Gastroesophageal sphincter (tissue), 4 donors: ENCODE measurements at regions not wholly inside any gene's neighbourhood (a gene's known extent, or its start where the extent isn't known, plus 50 kb on each side); places are given as distances from the start of the nearest gene placed in this dataset.

Experiments used
- ATAC-seq: fragments of 150-250 bp; one replicate; pipeline ENCODE4 v1.9.1; 2016; ENCODE audit warnings: mild to moderate bottlenecking, moderate library complexity
- H3K27ac ChIP-seq, 4 donors: fragments of 200-600 bp; sonication (generic) in 3 of 4; 1 replicate in 3 of 4; 2 replicates in 1 of 4; pipeline ENCODE4 v1.5.1; 2016 to 2019
- H3K27me3 ChIP-seq: fragments of 200-600 bp; sonication (generic); one replicate; pipeline ENCODE4 v1.5.1; 2019
- H3K36me3 ChIP-seq, 2 donors: fragments of 200-600 bp; sonication (generic); one replicate each; pipeline ENCODE4 v1.5.1; 2019; ENCODE audit warnings: control low read depth in 1 of 2
- H3K4me1 ChIP-seq, 3 donors: fragments of 200-600 bp; sonication (generic); 1 replicate in 2 of 3; 2 replicates in 1 of 3; pipeline ENCODE4 v1.5.1; 2016 to 2019; ENCODE audit warnings: control low read depth in 2 of 3
- H3K4me3 ChIP-seq, 2 donors: fragments of 200-600 bp; sonication (generic); one replicate each; pipeline ENCODE4 v1.5.1; 2019; ENCODE audit warnings: mild to moderate bottlenecking in 1 of 2, moderate library complexity in 1 of 2
- H3K9me3 ChIP-seq, 3 donors: fragments of 200-600 bp; sonication (generic); one replicate each; pipeline ENCODE4 v1.5.1; 2017 to 2019; ENCODE audit warnings: control low read depth in 2 of 3
- CTCF ChIP-seq, 4 experiments: fragments of 200-600 bp in 2 of 4; fragments of 450-650 bp in 2 of 4; sonication (generic) in 1 of 4; IDR thresholded peaks; one replicate each; pipeline ENCODE4 v1.5.1; 2017 to 2019; ENCODE audit warnings: antibody characterized with exemption in 4 of 4, mild to moderate bottlenecking in 2 of 4, moderate library complexity in 2 of 4
- EP300 ChIP-seq: sonication (generic); formaldehyde crosslinking; IDR thresholded peaks from one replicate; pipeline ENCODE4 v1.6.1; 2017; ENCODE audit warnings: antibody characterized with exemption, mild to moderate bottlenecking
- POLR2A ChIP-seq, 2 donors: fragments of 450-650 bp; IDR thresholded peaks; one replicate each; pipeline ENCODE4 v1.6.1; 2017; ENCODE audit warnings: antibody characterized with exemption in 2 of 2, mild to moderate bottlenecking in 2 of 2, moderate library complexity in 1 of 2
- POLR2AphosphoS5 ChIP-seq: sonication (generic); formaldehyde crosslinking; IDR thresholded peaks from one replicate; pipeline ENCODE4 v1.6.1; 2017; ENCODE audit warnings: antibody characterized with exemption
- WGBS, 2 donors: methylation state at CpG; one replicate each; pipeline ENCODE4 v1.1.5; 2018; ENCODE audit warnings: low coverage in 1 of 2; 5-methylcytosine and 5-hydroxymethylcytosine counted together

GRCh38 chr3:103662591-103662990 is 1227.8 kb downstream of the ZPLD1 start:
- no peak for ATAC-seq
- Histone ChIP-seq H3K4me3 (no peak overlapping the region), H3K4me1 (no peaks in the 10 kb centered on the region), H3K27ac (no peak overlapping the region), H3K27me3 (no peaks in the 10 kb centered on the region), H3K36me3 (no peaks in the 10 kb centered on the region), H3K9me3 (no peaks in the 10 kb centered on the region)
- WGBS, 2 donors: 82 to 88% methylated on average over 3 of the region's 3 CpGs
- TF ChIP-seq EP300 (no peak), POLR2AphosphoS5 (no peak), CTCF (IDR thresholded peaks at IDR 0.05) (no peak), POLR2A (IDR thresholded peaks at IDR 0.05) (no peak)

GRCh38 chr3:103672346-103672745 is 1237.5 kb downstream of the ZPLD1 start:
- no peak for ATAC-seq
- no peaks in the 10 kb centered on the region for H3K4me1 ChIP-seq
- no peaks in the 10 kb centered on the region for H3K9me3 ChIP-seq
- no peak overlapping the region for H3K4me3 ChIP-seq
- no peak overlapping the region for H3K27ac ChIP-seq
- H3K27me3 ChIP-seq: no peaks in the 10 kb centered on the region
- TF ChIP-seq POLR2A (IDR thresholded peaks at IDR 0.05): no peak
- TF ChIP-seq POLR2AphosphoS5: no peak
- no peak for TF ChIP-seq EP300
- TF ChIP-seq CTCF (IDR thresholded peaks at IDR 0.05): no peak
- 73 to 83% methylated on average over 2 of the region's 2 CpGs for WGBS, 2 donors
- H3K36me3 ChIP-seq: no peaks in the 10 kb centered on the region

- H3K27me3 ChIP-seq: no peaks in the 10 kb centered on the region
- H3K9me3 ChIP-seq: no peaks in the 10 kb centered on the region
- H3K27ac ChIP-seq: no peak overlapping the region
- H3K4me1 ChIP-seq: no peaks in the 10 kb centered on the region
- ATAC-seq: no peak
- TF ChIP-seq POLR2AphosphoS5: no peak
- WGBS, 2 donors: 20 to 26% methylated on average over 4 of the region's 4 CpGs
- no peak overlapping the region for H3K4me3 ChIP-seq
- H3K36me3 ChIP-seq: no peaks in the 10 kb centered on the region
Measured at GRCh38 chr3:103684904-103685303, 1250.1 kb downstream of the ZPLD1 start.

- H3K27ac ChIP-seq: no peak overlapping the region
- H3K4me1 ChIP-seq: no peaks in the 10 kb centered on the region
- WGBS, 2 donors: 33 to 40% methylated on average over 1 of the region's 1 CpG
- H3K9me3 ChIP-seq: no peaks in the 10 kb centered on the region
- ATAC-seq: no peak
- no peak overlapping the region for H3K4me3 ChIP-seq
- H3K36me3 ChIP-seq: no peaks in the 10 kb centered on the region
- no peaks in the 10 kb centered on the region for H3K27me3 ChIP-seq
- TF ChIP-seq CTCF (IDR thresholded peaks at IDR 0.05): no peak
Measured at GRCh38 chr3:103685939-103686338, 1251.1 kb downstream of the ZPLD1 start.

- H3K4me3 ChIP-seq: no peak overlapping the region
- no peak for ATAC-seq
- TF ChIP-seq CTCF (IDR thresholded peaks at IDR 0.05) (no peak), POLR2AphosphoS5 (no peak), EP300 (no peak), POLR2A (IDR thresholded peaks at IDR 0.05) (no peak)
- no peaks in the 10 kb centered on the region for H3K27me3 ChIP-seq
- H3K9me3 ChIP-seq: no peaks in the 10 kb centered on the region
- H3K4me1 ChIP-seq: no peaks in the 10 kb centered on the region
- H3K27ac ChIP-seq: no peak overlapping the region
- no peaks in the 10 kb centered on the region for H3K36me3 ChIP-seq
Measured at GRCh38 chr3:103690536-103690935, 1255.7 kb downstream of the ZPLD1 start.

- no peak for TF ChIP-seq POLR2A (IDR thresholded peaks at IDR 0.05)
- no peak for TF ChIP-seq CTCF (IDR thresholded peaks at IDR 0.05)
- no peak for TF ChIP-seq EP300
- TF ChIP-seq POLR2AphosphoS5: no peak
- WGBS, 2 donors: 29 to 34% methylated on average over 2 of the region's 2 CpGs
- H3K36me3 ChIP-seq: no peaks in the 10 kb centered on the region
- no peaks in the 10 kb centered on the region for H3K27me3 ChIP-seq
- no peaks in the 10 kb centered on the region for H3K9me3 ChIP-seq
- no peak overlapping the region for H3K27ac ChIP-seq
- no peak overlapping the region for H3K4me3 ChIP-seq
- no peaks in the 10 kb centered on the region for H3K4me1 ChIP-seq
- no peak for ATAC-seq
Measured at GRCh38 chr3:103693831-103694230, 1259.0 kb downstream of the ZPLD1 start.
